HG03521 (cell line): ENCODE measurements at regions not wholly inside any gene's neighbourhood (a gene's known extent, or its start where the extent isn't known, plus 50 kb on each side); places are given as distances from the start of the nearest gene placed in this dataset.

Experiments used
- ATAC-seq: cut with Tn5 transposase; IDR thresholded peaks from one replicate; pipeline ENCODE4 v1.9.1; 2021; ENCODE audit warnings: mild to moderate bottlenecking, moderate library complexity; ENCODE audit not compliant: unreplicated experiment

- ATAC-seq: no peak
Measured at GRCh38 chr1:192521734-192522133, 53.8 kb upstream of the RGS1 start.

- ATAC-seq: no peak
Measured at GRCh38 chr1:192522673-192523072, 52.9 kb upstream of the RGS1 start.

- ATAC-seq: no peak
Measured at GRCh38 chr1:192524223-192524622, 51.4 kb upstream of the RGS1 start.
